CD4-positive, alpha-beta memory T cell (primary cell): ENCODE measurements at regions not wholly inside any gene's neighbourhood (a gene's known extent, or its start where the extent isn't known, plus 50 kb on each side); places are given as distances from the start of the nearest gene placed in this dataset.

ENCODE experiments used
- CTCF ChIA-PET: fragments of 350-600 bp; sonication (Branson Sonifier 250); formaldehyde crosslinking; loops from one replicate; lab custom pipeline; 2021; ENCODE audit warnings: inconsistent platforms; ENCODE audit not compliant: partially characterized antibody; lab: Charles Lee
- POLR2A ChIA-PET: fragments of 350-600 bp; sonication (Branson Sonifier 250); formaldehyde crosslinking; loops from one replicate; lab custom pipeline; 2021; ENCODE audit not compliant: partially characterized antibody; lab: Charles Lee
- DNase-seq, 5 donors: peaks; one replicate each; pipeline versions ENCODE4 v3.0.0 to v3.0.0-alpha.2; 2020 to 2022; ENCODE audit warnings: mixed read lengths in 1 of 5
- H3K27ac ChIP-seq: one replicate; pipeline ENCODE4 v1.7.0; 2013; ENCODE audit warnings: low read depth, low read length
- H3K27me3 ChIP-seq: 2 replicates; pipeline ENCODE4 v1.7.0; 2013; ENCODE audit warnings: mild to moderate bottlenecking, low read length, moderate library complexity; ENCODE audit not compliant: insufficient read depth
- H3K36me3 ChIP-seq: 2 replicates; pipeline ENCODE4 v1.7.0; 2013; ENCODE audit warnings: mild to moderate bottlenecking, low read length, moderate library complexity; ENCODE audit not compliant: insufficient read depth
- H3K4me1 ChIP-seq: 2 replicates; pipeline ENCODE4 v1.7.0; 2013; ENCODE audit warnings: mild to moderate bottlenecking, low read length, moderate library complexity; ENCODE audit not compliant: insufficient read depth
- H3K4me3 ChIP-seq, 2 donors: one replicate each; pipeline ENCODE4 v1.7.0; 2013; ENCODE audit warnings: low read length in 2 of 2, mild to moderate bottlenecking in 1 of 2
- H3K9me3 ChIP-seq, 2 donors: one replicate each; pipeline ENCODE4 v1.7.0; 2013; ENCODE audit warnings: low read length in 2 of 2, control low read depth in 1 of 2; ENCODE audit not compliant: control insufficient read depth in 1 of 2
- H3K27ac Mint-ChIP-seq, 7 donors: one replicate each; pipeline ENCODE4 v1.8.0; 2020 to 2021; ENCODE audit warnings: mixed read lengths in 7 of 7, mild to moderate bottlenecking in 6 of 7, inconsistent platforms in 3 of 7, moderate library complexity in 3 of 7
- H3K27me3 Mint-ChIP-seq, 2 donors: one replicate each; pipeline ENCODE4 v1.8.0; 2020 to 2021; ENCODE audit warnings: mixed read lengths in 2 of 2
- H3K36me3 Mint-ChIP-seq, 2 donors: one replicate each; pipeline ENCODE4 v1.8.0; 2020 to 2021; ENCODE audit warnings: mixed read lengths in 2 of 2, inconsistent platforms in 1 of 2, mild to moderate bottlenecking in 1 of 2
- H3K4me1 Mint-ChIP-seq, 4 donors: one replicate each; pipeline ENCODE4 v1.8.0; 2020 to 2021; ENCODE audit warnings: mixed read lengths in 4 of 4, mild to moderate bottlenecking in 1 of 4
- H3K4me3 Mint-ChIP-seq, 8 donors: one replicate each; pipeline ENCODE4 v1.8.0; 2020 to 2021; ENCODE audit warnings: mixed read lengths in 8 of 8, mild to moderate bottlenecking in 7 of 8, moderate library complexity in 6 of 8, inconsistent platforms in 3 of 8
- H3K9me3 Mint-ChIP-seq, 8 donors: one replicate each; pipeline ENCODE4 v1.8.0; 2020 to 2021; ENCODE audit warnings: mixed read lengths in 8 of 8, mild to moderate bottlenecking in 5 of 8, inconsistent platforms in 3 of 8, moderate library complexity in 1 of 8
- intact Hi-C: fragments of 100-400 bp; cut with micrococcal nuclease; formaldehyde crosslinking; loops from one replicate; pipeline ENCODE4 v1.15.1; 2023

- Histone ChIP-seq H3K9me3 (no peaks in the 10 kb centered on the region), H3K27ac (no peak overlapping the region), H3K36me3 (no peaks in the 10 kb centered on the region), H3K4me1 (no peaks in the 10 kb centered on the region), H3K27me3 (no peaks in the 10 kb centered on the region), H3K4me3 (no peak overlapping the region)
- ChIA-PET CTCF (no interaction called here), POLR2A (no interaction called here)
- intact Hi-C loops: no loop called here
- H3K27me3 Mint-ChIP-seq: no peaks in the 10 kb centered on the region
- H3K4me1 Mint-ChIP-seq: no peaks in the 10 kb centered on the region
- H3K9me3 Mint-ChIP-seq: peaks cover 0 to 9% (median 4%) of the 10 kb centered on the region in 8 donors
- DNase-seq: no peak
- no peaks in the 10 kb centered on the region for H3K36me3 Mint-ChIP-seq
- no peak overlapping the region for H3K4me3 Mint-ChIP-seq
- H3K27ac Mint-ChIP-seq: no peak overlapping the region
These were observed 952.9 kb downstream of the FAT4 start for GRCh38 chr4:126267689-126268088.

GRCh38 chr4:126268106-126268505 is 953.4 kb downstream of the FAT4 start:
- intact Hi-C loops: no loop called here
- Mint-ChIP-seq H3K36me3 (no peaks in the 10 kb centered on the region), H3K9me3 (peaks cover 0 to 9% (median 4%) of the 10 kb centered on the region in 8 donors), H3K27ac (no peak overlapping the region), H3K27me3 (no peaks in the 10 kb centered on the region), H3K4me1 (no peaks in the 10 kb centered on the region), H3K4me3 (no peak overlapping the region)
- Histone ChIP-seq H3K4me1 (no peaks in the 10 kb centered on the region), H3K36me3 (no peaks in the 10 kb centered on the region), H3K9me3 (no peaks in the 10 kb centered on the region), H3K4me3 (no peak overlapping the region), H3K27me3 (no peaks in the 10 kb centered on the region), H3K27ac (no peak overlapping the region)
- ChIA-PET POLR2A (no interaction called here), CTCF (no interaction called here)
- DNase-seq: no peak

GRCh38 chr4:126269106-126269505 is 954.4 kb downstream of the FAT4 start:
- POLR2A ChIA-PET: no interaction called here
- DNase-seq: no peak
- Mint-ChIP-seq H3K9me3 (peaks cover 0 to 9% (median 4%) of the 10 kb centered on the region in 8 donors), H3K27ac (no peak overlapping the region), H3K27me3 (no peaks in the 10 kb centered on the region), H3K4me1 (no peaks in the 10 kb centered on the region), H3K36me3 (no peaks in the 10 kb centered on the region), H3K4me3 (no peak overlapping the region)
- Histone ChIP-seq H3K4me1 (no peaks in the 10 kb centered on the region), H3K36me3 (no peaks in the 10 kb centered on the region), H3K9me3 (no peaks in the 10 kb centered on the region), H3K27me3 (no peaks in the 10 kb centered on the region), H3K4me3 (no peak overlapping the region), H3K27ac (no peak overlapping the region)
- CTCF ChIA-PET: no interaction called here
- intact Hi-C loops: no loop called here

- H3K4me3 ChIP-seq: no peak overlapping the region
- H3K27me3 ChIP-seq: no peaks in the 10 kb centered on the region
- Mint-ChIP-seq H3K4me1 (no peaks in the 10 kb centered on the region), H3K4me3 (no peak overlapping the region), H3K27me3 (no peaks in the 10 kb centered on the region), H3K9me3 (peaks cover 0 to 11% (median 5%) of the 10 kb centered on the region in 8 donors), H3K36me3 (no peaks in the 10 kb centered on the region), H3K27ac (no peak overlapping the region)
- ChIA-PET CTCF (no interaction called here), POLR2A (no interaction called here)
- H3K36me3 ChIP-seq: no peaks in the 10 kb centered on the region
- intact Hi-C loops: no loop called here
- H3K27ac ChIP-seq: no peak overlapping the region
- DNase-seq: no peak
- no peaks in the 10 kb centered on the region for H3K9me3 ChIP-seq
- no peaks in the 10 kb centered on the region for H3K4me1 ChIP-seq
These were observed 956.5 kb downstream of the FAT4 start for GRCh38 chr4:126271292-126271691.

- H3K36me3 Mint-ChIP-seq: no peaks in the 10 kb centered on the region
- peaks cover 0 to 12% (median 6%) of the 10 kb centered on the region in 8 donors for H3K9me3 Mint-ChIP-seq
- no peaks in the 10 kb centered on the region for H3K4me1 ChIP-seq
- no peak overlapping the region for H3K27ac Mint-ChIP-seq
- CTCF ChIA-PET: no interaction called here
- no peaks in the 10 kb centered on the region for H3K4me1 Mint-ChIP-seq
- no peak overlapping the region for H3K4me3 Mint-ChIP-seq
- no peaks in the 10 kb centered on the region for H3K27me3 Mint-ChIP-seq
- H3K27ac ChIP-seq: no peak overlapping the region
- POLR2A ChIA-PET: no interaction called here
- intact Hi-C loops: no loop called here
- H3K36me3 ChIP-seq: no peaks in the 10 kb centered on the region
- H3K9me3 ChIP-seq: no peaks in the 10 kb centered on the region
- DNase-seq: no peak
- H3K27me3 ChIP-seq: no peaks in the 10 kb centered on the region
- no peak overlapping the region for H3K4me3 ChIP-seq
These were observed 959.0 kb downstream of the FAT4 start for GRCh38 chr4:126273746-126274145.

DNA sequence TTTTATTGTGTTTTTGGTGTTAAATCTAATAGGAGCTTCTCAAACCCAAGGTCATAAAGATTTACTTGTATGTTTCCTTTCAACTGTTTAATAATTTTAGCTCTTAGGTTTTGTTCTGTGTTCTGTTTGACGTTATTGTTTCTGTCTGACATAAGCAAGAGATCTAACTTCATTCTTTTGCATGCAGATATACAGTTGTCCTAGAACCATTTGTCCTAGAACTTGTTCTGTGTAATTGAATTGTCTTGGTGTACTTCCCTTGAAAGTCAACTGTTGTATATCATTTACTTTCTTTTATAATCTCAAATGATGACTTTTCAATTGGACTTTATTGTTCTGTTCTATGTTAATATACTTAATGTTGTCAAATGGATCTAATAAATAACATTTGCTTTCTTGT is 977.1 kb downstream of the FAT4 start:
- intact Hi-C loops: no loop called here
- no peaks in the 10 kb centered on the region for H3K27me3 Mint-ChIP-seq
- H3K4me3 Mint-ChIP-seq: no peak overlapping the region
- H3K9me3 ChIP-seq: no peaks in the 10 kb centered on the region
- POLR2A ChIA-PET: no interaction called here
- H3K27me3 ChIP-seq: no peaks in the 10 kb centered on the region
- H3K27ac Mint-ChIP-seq: no peak overlapping the region
- CTCF ChIA-PET: no interaction called here
- H3K27ac ChIP-seq: no peak overlapping the region
- H3K9me3 Mint-ChIP-seq: peaks cover 0 to 7% (median 1%) of the 10 kb centered on the region in 8 donors
- H3K4me1 ChIP-seq: no peaks in the 10 kb centered on the region
- H3K36me3 Mint-ChIP-seq: no peaks in the 10 kb centered on the region
- no peaks in the 10 kb centered on the region for H3K36me3 ChIP-seq
- no peak overlapping the region for H3K4me3 ChIP-seq
- no peaks in the 10 kb centered on the region for H3K4me1 Mint-ChIP-seq
- no peak for DNase-seq

DNA sequence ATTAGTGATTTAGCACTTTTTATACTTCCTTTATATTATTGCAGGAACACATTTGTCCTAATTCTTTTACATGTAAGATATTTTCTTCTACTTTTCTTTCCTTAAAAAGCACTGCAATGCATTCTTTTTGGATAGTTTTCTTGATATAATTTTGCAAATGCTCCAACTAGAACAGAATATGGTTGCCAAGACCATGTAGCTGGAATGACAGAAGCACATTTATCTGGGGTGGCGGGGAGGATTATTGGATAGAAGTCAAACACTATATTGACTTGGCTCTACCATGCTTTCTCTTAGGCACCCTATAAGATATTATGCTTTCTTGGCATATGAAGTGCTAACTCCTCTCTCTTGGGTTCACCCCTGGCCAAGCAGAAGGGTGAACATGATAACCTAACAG is 983.5 kb downstream of the FAT4 start:
- Histone ChIP-seq H3K27me3 (no peaks in the 10 kb centered on the region), H3K4me1 (no peaks in the 10 kb centered on the region), H3K4me3 (no peak overlapping the region), H3K9me3 (peaks cover 0 to 8% of the 10 kb centered on the region in 2 donors), H3K27ac (no peak overlapping the region), H3K36me3 (no peaks in the 10 kb centered on the region)
- Mint-ChIP-seq H3K36me3 (no peaks in the 10 kb centered on the region), H3K27me3 (no peaks in the 10 kb centered on the region), H3K4me3 (no peak overlapping the region), H3K9me3 (peaks cover 0 to 31% (median 8%) of the 10 kb centered on the region in 8 donors), H3K27ac (no peak overlapping the region), H3K4me1 (no peaks in the 10 kb centered on the region)
- ChIA-PET CTCF (no interaction called here), POLR2A (no interaction called here)
- no peak for DNase-seq
- intact Hi-C loops: no loop called here
